ENCODE measurements at regions not wholly inside any gene's neighbourhood (a gene's known extent, or its start where the extent isn't known, plus 50 kb on each side); places are given as distances from the start of the nearest gene placed in this dataset.

DNA sequence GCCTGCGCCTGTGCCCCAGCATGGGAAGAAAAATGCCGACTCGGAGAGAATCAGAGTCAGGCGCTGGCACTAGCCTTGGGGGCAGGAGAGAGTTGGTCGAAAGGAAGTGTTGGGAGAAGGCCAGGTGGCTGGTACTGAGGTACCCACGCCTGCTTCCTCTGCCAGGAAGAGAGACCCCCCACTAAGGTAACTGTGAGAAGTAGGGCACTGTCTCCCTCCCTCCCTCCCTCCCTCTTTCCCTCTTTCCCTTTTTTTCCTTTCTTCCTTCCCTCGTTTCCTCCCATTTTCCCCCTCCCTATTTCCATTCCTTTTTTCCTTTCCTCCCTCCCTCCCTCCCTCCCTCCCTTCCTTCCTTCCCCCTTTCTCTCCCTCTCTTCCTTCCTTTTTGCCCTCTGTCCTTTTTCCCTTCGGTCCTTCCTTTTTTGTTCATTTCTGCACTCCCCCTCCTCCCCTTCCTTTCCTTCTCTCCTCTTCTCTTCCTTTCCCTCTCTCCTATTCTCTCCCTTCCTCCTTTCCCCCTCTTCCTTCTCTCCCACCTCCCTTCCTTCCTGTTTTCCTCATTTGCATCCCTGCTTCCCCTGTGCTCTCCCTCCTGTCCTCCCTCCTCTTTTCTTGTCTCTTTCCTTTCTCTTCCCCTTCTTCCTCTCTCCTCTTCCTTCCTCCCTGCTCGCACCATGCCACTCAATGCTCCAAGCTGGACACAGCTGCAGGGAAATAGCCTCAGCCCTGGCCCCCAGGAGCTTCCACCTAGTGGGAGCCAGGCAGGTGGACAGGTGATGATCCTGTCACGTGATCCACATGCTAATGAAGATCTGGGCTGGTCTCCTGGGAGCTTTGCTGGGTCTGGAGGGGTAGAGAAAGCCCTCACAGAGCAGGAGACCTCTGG lies 148.0 kb downstream of the DHX35 start:
- no peak for DNase-seq

DNA sequence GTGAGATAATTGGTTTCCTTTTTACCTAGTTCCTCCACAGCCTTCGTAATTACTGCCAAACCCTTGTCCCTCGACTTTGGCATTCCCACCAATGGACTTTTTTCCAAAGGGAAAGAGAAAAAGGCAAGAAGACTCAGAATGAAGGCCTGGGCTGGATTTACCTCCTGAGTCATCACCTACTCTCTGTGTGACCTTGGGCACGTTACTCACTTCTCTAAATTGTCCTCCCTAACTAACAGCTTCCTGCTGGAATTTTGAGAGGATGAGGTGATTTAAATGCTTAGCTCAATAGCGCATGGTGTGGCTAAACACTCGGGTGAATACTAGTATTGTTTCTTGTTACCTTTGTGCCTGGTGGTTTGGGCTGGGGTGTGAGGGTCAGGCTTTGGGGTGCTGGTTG lies 146.6 kb downstream of the DHX35 start:
- DNase-seq, result no peak

- DNase-seq, result no peak
These were observed 145.6 kb downstream of the DHX35 start for GRCh38 chr20:39107741-39108140.

DNA sequence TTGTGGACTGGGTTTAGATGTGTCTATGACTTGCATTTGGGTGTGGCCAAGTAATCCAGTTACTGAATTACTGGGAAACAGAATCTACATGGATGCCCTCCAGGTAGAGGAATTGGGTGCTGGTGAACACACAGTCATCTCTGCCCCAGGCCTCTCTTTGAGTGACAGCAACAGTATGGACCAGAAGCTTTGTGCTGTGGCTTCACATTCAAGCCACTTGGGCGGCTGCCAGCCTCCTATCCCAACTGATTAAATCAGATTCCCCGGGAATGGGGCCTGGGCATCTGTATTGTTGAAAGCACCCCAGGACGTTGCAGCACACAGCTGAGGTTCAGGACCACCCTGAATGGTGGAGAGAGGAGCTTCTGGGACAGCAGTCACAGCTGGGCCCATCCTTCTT lies 144.6 kb downstream of the DHX35 start:
- DNase-seq, result no peak

GRCh38 chr20:39105551-39105950 lies 143.4 kb downstream of the DHX35 start:
- DNase-seq, result no peak

- DNase-seq, result no peak
These were observed 141.6 kb downstream of the DHX35 start for GRCh38 chr20:39103732-39104131.

GRCh38 chr20:39103305-39103704 lies 141.2 kb downstream of the DHX35 start:
- DNase-seq, result no peak

DNA sequence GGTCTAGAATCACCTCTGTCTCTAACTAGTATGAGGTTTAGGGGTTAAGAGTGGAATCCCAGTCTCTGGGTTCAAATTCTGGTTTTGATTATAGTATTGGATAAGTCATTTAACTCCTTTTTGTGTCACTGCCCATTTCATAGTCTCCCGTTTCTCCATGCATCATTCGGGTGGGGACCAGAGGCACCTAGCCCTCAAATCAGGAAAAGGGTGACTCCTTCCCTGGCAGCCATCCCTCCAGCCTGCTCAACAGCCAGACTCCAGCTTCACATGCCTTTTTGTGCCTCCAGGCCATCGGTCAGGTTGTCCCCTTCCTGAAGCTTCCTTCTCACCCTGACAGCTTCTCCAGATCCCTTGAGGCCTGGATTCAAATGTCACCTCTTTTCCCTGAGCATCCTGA lies 139.8 kb downstream of the DHX35 start:
- DNase-seq, result no peak

- DNase-seq, result no peak
These were observed 138.5 kb downstream of the DHX35 start for GRCh38 chr20:39100691-39101090.

GRCh38 chr20:39097889-39098288 lies 135.7 kb downstream of the DHX35 start:
- no peak for DNase-seq

- no peak for DNase-seq
These were observed 133.7 kb downstream of the DHX35 start for GRCh38 chr20:39095870-39096269.

GRCh38 chr20:39094391-39094790 lies 132.2 kb downstream of the DHX35 start:
- DNase-seq, result no peak

- no peak for DNase-seq
These were observed 130.7 kb downstream of the DHX35 start for GRCh38 chr20:39092733-39093410.

DNA sequence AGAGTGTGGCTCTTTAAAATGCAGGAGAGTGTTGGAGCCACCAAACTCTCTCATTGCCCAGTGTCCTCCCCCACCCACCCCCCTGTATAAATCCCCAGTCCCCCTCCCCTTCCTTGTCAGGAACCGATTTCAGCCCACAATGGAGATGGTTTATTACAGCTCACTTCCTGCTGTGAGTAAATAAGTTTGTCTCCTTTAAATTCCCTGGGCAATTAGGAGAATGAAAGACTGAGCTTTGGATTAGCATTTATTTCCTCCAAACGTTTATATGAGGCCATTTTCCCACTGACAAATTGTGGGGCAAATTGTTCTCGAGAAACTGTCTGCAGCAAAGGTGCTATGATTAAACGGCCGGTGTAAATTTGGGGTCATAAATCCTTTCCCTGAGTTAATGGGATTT lies 128.8 kb downstream of the DHX35 start:
- peak; percentile 14 to 67 for DNase-seq

- DNase-seq, result no peak
These were observed 127.7 kb downstream of the DHX35 start for GRCh38 chr20:39089797-39090196.

Measured in NCI-H2081 (cell line).